D721Med (cell line): ENCODE measurements at regions not wholly inside any gene's neighbourhood (a gene's known extent, or its start where the extent isn't known, plus 50 kb on each side); places are given as distances from the start of the nearest gene placed in this dataset.
A peak's percentile ranks its signal among the peaks of the same experiment; 100 is the strongest.

Source experiments
- DNase-seq: peaks from one replicate; pipeline ENCODE4 v3.0.0; 2011; ENCODE audit warnings: low spot score; ENCODE audit not compliant: insufficient read length
- FAIRE-seq: peaks from 2 replicates; lab custom pipeline; 2011; peaks lifted over from hg19 to GRCh38; lab: Jason Lieb, UNC
- TF ChIP-seq, protein P1 (sequence below): IDR thresholded peaks from 2 replicates; pipeline ENCODE4 v1.5.1; 2012; ENCODE audit warnings: mild to moderate bottlenecking, control low read depth; ENCODE audit not compliant: insufficient read depth; ENCODE audit errors: missing control alignments

DNA sequence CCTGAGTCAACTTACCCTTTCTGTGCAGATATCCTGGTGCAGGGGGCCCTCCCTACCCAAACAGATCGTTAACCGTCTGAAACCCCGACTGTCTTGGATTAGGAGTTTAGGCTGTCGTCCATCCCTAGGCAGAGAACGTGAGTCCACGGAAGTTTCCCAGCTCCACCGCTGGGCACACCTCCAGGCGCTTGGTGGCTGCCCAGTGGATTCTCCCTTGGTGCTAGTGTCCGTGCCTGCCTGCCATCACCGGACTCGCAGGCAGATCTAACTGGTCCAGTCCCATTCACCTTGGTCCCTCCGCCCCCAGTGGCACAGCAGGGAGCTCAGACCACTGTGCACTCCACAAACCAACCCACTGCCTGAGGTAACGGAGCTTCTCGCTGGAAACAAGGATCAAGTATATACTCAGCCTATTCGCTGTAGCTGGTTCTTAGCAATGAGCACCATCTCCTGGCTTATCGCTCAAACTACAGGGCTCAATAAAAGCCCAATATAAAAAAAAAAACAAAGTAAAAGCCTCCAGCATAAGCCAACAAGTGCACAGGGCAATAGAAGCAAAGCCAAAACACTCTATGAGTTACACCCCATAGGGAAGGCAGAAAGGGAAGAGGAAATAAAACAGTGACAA is 79.5 kb upstream of the USP9Y start:
- no peak for DNase-seq
- TF ChIP-seq, protein P1, sequence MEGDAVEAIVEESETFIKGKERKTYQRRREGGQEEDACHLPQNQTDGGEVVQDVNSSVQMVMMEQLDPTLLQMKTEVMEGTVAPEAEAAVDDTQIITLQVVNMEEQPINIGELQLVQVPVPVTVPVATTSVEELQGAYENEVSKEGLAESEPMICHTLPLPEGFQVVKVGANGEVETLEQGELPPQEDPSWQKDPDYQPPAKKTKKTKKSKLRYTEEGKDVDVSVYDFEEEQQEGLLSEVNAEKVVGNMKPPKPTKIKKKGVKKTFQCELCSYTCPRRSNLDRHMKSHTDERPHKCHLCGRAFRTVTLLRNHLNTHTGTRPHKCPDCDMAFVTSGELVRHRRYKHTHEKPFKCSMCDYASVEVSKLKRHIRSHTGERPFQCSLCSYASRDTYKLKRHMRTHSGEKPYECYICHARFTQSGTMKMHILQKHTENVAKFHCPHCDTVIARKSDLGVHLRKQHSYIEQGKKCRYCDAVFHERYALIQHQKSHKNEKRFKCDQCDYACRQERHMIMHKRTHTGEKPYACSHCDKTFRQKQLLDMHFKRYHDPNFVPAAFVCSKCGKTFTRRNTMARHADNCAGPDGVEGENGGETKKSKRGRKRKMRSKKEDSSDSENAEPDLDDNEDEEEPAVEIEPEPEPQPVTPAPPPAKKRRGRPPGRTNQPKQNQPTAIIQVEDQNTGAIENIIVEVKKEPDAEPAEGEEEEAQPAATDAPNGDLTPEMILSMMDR = peak; percentile 59
- FAIRE-seq = no peak

DNA sequence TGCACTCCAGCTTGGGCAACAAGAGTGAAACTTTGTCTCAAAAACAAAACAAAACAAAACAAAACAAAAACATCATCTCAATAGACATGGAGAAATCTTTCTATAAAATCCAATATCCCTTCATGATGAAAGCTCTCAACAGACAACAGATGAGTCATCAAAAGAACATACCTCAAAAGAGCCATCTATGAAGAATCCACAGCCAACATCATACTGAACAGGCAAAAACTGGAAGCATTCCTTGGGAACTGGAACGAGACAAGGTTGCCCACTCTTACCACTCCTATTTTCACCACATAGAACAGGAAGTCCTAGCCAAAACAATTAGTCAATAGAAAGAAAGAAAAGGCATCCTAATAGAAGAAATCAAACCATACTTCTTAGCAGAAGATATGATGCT is 77.8 kb upstream of the USP9Y start:
- DNase-seq = no peak
- FAIRE-seq = no peak
- TF ChIP-seq, protein P1 = no peak

DNA sequence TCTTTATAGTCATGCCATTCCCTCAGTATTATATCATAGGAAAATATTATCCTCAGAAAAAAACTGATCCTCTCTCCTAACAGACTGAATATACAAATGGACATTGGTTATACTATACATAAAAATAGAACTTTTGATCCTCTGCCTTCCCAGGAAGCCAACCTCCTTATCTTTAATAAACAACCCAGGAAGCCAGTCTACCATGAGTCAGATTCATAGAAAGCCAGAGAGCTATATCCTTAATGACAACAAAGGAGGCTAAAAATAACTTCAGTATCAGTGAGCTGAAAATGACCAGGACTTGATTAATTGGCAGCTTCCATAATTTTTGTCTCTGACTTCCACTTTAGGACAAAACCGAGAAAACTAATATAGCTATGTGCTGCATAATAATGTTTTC is 58.0 kb upstream of the USP9Y start:
- no peak for DNase-seq
- TF ChIP-seq, protein P1 = no peak

DNA sequence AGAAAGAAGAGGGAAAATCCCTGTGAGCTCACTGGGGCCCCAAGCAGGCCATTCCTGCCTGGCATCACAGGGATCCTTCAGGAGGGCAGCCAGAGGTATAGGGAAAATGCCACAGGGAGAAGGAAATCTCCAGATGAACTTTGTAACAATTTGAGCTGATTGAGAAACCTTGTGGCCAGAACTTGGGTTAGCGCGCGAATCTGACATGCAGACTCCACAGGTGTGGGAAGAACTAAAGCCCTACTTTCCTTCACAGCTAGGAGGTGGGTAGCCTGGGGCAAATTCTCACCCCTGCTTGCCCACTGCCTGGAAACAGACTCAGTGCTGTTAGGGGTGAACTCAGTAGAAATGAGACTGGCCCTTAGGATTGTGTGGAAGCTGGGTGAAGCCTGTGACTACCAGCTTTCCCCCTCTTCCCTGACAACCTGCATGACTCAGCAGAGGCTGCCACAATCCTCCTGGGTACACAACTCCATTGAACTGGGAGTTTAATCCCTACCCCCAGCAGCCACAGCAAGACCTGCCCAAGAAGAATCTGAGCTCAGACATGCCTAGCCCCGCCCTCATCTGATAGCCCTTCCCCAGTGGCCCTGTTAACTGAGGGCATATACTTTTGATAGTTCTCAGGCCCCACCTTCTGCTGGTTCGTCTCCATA is 57.2 kb upstream of the USP9Y start:
- no peak for FAIRE-seq

More for the DNA sequence above, 58.0 kb upstream of the USP9Y start:
- FAIRE-seq = no peak

DNA sequence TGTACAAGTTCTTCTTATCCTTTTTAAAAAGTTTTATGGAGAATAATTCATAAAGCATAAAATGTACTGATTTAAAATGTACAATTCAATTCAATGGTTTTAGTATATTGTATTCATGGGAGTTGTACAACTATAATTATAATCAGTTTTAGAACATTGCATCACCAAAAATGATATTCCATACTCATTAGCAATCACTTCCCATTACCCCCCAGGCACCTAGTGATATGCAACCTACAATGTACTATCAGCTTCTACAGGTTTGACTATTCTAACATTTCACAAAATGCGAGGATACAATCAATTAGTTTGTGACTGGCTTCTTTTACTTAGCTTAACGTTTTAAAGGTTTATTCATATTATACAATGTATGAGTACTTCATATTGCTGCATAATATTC is 49.9 kb upstream of the USP9Y start:
- FAIRE-seq = no peak
- TF ChIP-seq, protein P1 = no peak
- DNase-seq = no peak

More for the DNA sequence above, 57.2 kb upstream of the USP9Y start:
- TF ChIP-seq, protein P1 = no peak
- no peak for DNase-seq
